SK-N-SH treated with all-trans-retinoic acid at 6 μM for 48 hours (cell line): ENCODE measurements at regions not wholly inside any gene's neighbourhood (a gene's known extent, or its start where the extent isn't known, plus 50 kb on each side); places are given as distances from the start of the nearest gene placed in this dataset.

Source experiments
- ATAC-seq: fragments of 200-7000 bp; cut with Tn5 transposase; 3 replicates; pipeline ENCODE4 v1.9.1; 2020; ENCODE audit warnings: mild to moderate bottlenecking, moderate library complexity
- ARNTL ChIP-seq: fragments of 450-650 bp; formaldehyde crosslinking; IDR thresholded peaks from 2 replicates; pipeline ENCODE4 v1.5.0; 2020; ENCODE audit warnings: low read depth, mild to moderate bottlenecking, moderate library complexity, borderline replicate concordance
- BACH2 ChIP-seq: fragments of 250-450 bp; sonication (Bioruptor Pico); IDR thresholded peaks from 2 replicates; pipeline ENCODE4 v1.9.0; 2021; ENCODE audit warnings: mild to moderate bottlenecking, borderline replicate concordance
- CREB5 ChIP-seq: fragments of 250-450 bp; sonication (Bioruptor Pico); IDR thresholded peaks from 2 replicates; pipeline ENCODE4 v1.5.1; 2020; ENCODE audit warnings: low read depth, mild to moderate bottlenecking, moderate library complexity
- CSDC2 ChIP-seq: fragments of 250-450 bp; sonication (Bioruptor Pico); IDR thresholded peaks from 2 replicates; pipeline ENCODE4 v1.5.0; 2020; ENCODE audit warnings: mild to moderate bottlenecking, moderate library complexity
- CSRNP3 ChIP-seq: fragments of 250-450 bp; sonication (Bioruptor Pico); IDR thresholded peaks from 2 replicates; pipeline ENCODE4 v1.5.1; 2021; ENCODE audit warnings: mild to moderate bottlenecking, moderate library complexity
- ESRRG ChIP-seq: fragments of 250-450 bp; sonication (Bioruptor Pico); IDR thresholded peaks from 2 replicates; pipeline ENCODE4 v1.6.1; 2021; ENCODE audit warnings: mild to moderate bottlenecking
- GLIS3 ChIP-seq: fragments of 250-450 bp; sonication (Bioruptor Pico); IDR thresholded peaks from 2 replicates; pipeline ENCODE4 v1.5.0; 2020; ENCODE audit warnings: mild to moderate bottlenecking, moderate library complexity
- ISL1 ChIP-seq: fragments of 250-450 bp; sonication (Bioruptor Pico); IDR thresholded peaks from 2 replicates; pipeline ENCODE4 v2.1.2; 2022; ENCODE audit warnings: mild to moderate bottlenecking, moderate library complexity
- OSR1 ChIP-seq: fragments of 250-450 bp; sonication (Bioruptor Pico); IDR thresholded peaks from 2 replicates; pipeline ENCODE4 v1.8.0; 2022; ENCODE audit warnings: moderate library complexity, mild to moderate bottlenecking, inconsistent platforms
- PATZ1 ChIP-seq: fragments of 250-450 bp; sonication (Bioruptor Pico); IDR thresholded peaks from 2 replicates; pipeline ENCODE4 v1.8.0; 2020; ENCODE audit warnings: mild to moderate bottlenecking, moderate library complexity, borderline replicate concordance
- PPARA ChIP-seq: fragments of 250-450 bp; sonication (Bioruptor Pico); IDR thresholded peaks from 2 replicates; pipeline ENCODE4 v1.5.0; 2020; ENCODE audit warnings: mild to moderate bottlenecking, borderline replicate concordance
- RARB ChIP-seq: fragments of 250-450 bp; sonication (Bioruptor Pico); IDR thresholded peaks from 2 replicates; pipeline ENCODE4 v1.8.0; 2021; ENCODE audit warnings: mild to moderate bottlenecking, moderate library complexity
- SNAI2 ChIP-seq: fragments of 250-450 bp; sonication (Bioruptor Pico); IDR thresholded peaks from 2 replicates; pipeline ENCODE4 v1.5.0; 2020; ENCODE audit warnings: mild to moderate bottlenecking, moderate library complexity
- TCF4 ChIP-seq: fragments of 250-450 bp; sonication (Bioruptor Pico); IDR thresholded peaks from 2 replicates; pipeline ENCODE4 v1.8.0; 2021; ENCODE audit warnings: mild to moderate bottlenecking, moderate library complexity, borderline replicate concordance
- TOX ChIP-seq: fragments of 250-450 bp; sonication (Bioruptor Pico); IDR thresholded peaks from 2 replicates; pipeline ENCODE4 v1.8.0; 2021; ENCODE audit warnings: mild to moderate bottlenecking, moderate library complexity, borderline replicate concordance
- ZC3H10 ChIP-seq: fragments of 250-450 bp; sonication (Bioruptor Pico); IDR thresholded peaks from 2 replicates; pipeline ENCODE4 v1.5.1; 2021; ENCODE audit warnings: mild to moderate bottlenecking, moderate library complexity
- ZFP3 ChIP-seq: fragments of 250-450 bp; sonication (Bioruptor Pico); IDR thresholded peaks from 2 replicates; pipeline ENCODE4 v1.5.0; 2020; ENCODE audit warnings: mild to moderate bottlenecking, moderate library complexity
- ZFP30 ChIP-seq: fragments of 450-650 bp; formaldehyde crosslinking; IDR thresholded peaks from 2 replicates; pipeline ENCODE4 v1.5.0; 2022; ENCODE audit warnings: mild to moderate bottlenecking, moderate library complexity
- ZNF565 ChIP-seq: fragments of 450-650 bp; formaldehyde crosslinking; conservative IDR thresholded peaks from 2 replicates; pipeline ENCODE4 v1.5.0; 2020; ENCODE audit warnings: low read depth, mild to moderate bottlenecking, moderate library complexity
- ZNF70 ChIP-seq: fragments of 450-650 bp; formaldehyde crosslinking; IDR thresholded peaks from 2 replicates; pipeline ENCODE4 v1.5.0; 2020; ENCODE audit warnings: mild to moderate bottlenecking, moderate library complexity
- ZNF8 ChIP-seq: fragments of 450-650 bp; formaldehyde crosslinking; IDR thresholded peaks from 2 replicates; pipeline ENCODE4 v1.5.0; 2020; ENCODE audit warnings: mild to moderate bottlenecking, moderate library complexity
- TF ChIP-seq, protein P1 (sequence below): fragments of 250-450 bp; sonication (Bioruptor Pico); IDR thresholded peaks from 2 replicates; pipeline ENCODE4 v1.8.0; 2021; ENCODE audit warnings: low read depth, mild to moderate bottlenecking, moderate library complexity, borderline replicate concordance
- TF ChIP-seq, protein P2 (sequence below): fragments of 250-450 bp; sonication (Bioruptor Pico); IDR thresholded peaks from 2 replicates; pipeline ENCODE4 v1.5.0; 2020; ENCODE audit warnings: mild to moderate bottlenecking, moderate library complexity

- ATAC-seq = no peak
- TF ChIP-seq OSR1 (CRISPR knock-in tag) (no peak), RARB (CRISPR knock-in tag) (no peak), ESRRG (no peak), ZNF565 (no peak), PPARA (CRISPR knock-in tag) (no peak), ZNF70 (CRISPR knock-in tag) (no peak), ZC3H10 (CRISPR knock-in tag) (no peak), ISL1 (CRISPR knock-in tag) (no peak)
- TF ChIP-seq, protein P1, sequence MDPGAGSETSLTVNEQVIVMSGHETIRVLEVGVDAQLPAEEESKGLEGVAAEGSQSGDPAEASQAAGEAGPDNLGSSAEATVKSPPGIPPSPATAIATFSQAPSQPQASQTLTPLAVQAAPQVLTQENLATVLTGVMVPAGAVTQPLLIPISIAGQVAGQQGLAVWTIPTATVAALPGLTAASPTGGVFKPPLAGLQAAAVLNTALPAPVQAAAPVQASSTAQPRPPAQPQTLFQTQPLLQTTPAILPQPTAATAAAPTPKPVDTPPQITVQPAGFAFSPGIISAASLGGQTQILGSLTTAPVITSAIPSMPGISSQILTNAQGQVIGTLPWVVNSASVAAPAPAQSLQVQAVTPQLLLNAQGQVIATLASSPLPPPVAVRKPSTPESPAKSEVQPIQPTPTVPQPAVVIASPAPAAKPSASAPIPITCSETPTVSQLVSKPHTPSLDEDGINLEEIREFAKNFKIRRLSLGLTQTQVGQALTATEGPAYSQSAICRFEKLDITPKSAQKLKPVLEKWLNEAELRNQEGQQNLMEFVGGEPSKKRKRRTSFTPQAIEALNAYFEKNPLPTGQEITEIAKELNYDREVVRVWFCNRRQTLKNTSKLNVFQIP (CRISPR knock-in tag) = no peak
These were observed 354.3 kb downstream of the TGFB2 start for GRCh38 chr1:218699421-218699820.

DNA sequence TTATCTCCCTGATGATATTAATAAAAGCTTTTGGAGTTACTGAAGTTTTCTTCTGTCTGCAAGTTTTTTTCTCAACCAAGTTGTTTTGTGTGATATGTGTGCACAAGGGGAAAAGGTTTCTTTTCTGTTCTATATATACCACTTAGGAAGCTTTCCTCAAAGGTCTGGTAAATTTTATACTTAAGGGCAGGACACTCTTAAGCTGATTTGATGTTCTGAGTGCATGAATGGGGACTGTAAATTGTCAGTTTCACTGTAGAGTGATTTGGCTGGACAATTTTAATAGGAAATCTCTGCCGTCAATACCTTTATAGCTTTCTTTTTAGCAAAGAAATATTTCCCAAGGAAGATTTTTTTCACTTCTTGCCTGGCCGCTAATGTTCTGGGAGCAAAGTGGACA is 354.7 kb downstream of the TGFB2 start:
- TF ChIP-seq ISL1 (CRISPR knock-in tag) (no peak), ZFP3 (CRISPR knock-in tag) (no peak), ARNTL (CRISPR knock-in tag) (no peak), ZC3H10 (CRISPR knock-in tag) (no peak), PATZ1 (CRISPR knock-in tag) (no peak), BACH2 (CRISPR knock-in tag) (no peak), ZNF565 (no peak), GLIS3 (CRISPR knock-in tag) (no peak), OSR1 (CRISPR knock-in tag) (no peak), TOX (CRISPR knock-in tag) (no peak), ZNF70 (CRISPR knock-in tag) (no peak), ZNF8 (CRISPR knock-in tag) (no peak), SNAI2 (CRISPR knock-in tag) (no peak), RARB (CRISPR knock-in tag) (no peak)
- peak; percentile 53; the same call in 1 of the 3 replicates for ATAC-seq

DNA sequence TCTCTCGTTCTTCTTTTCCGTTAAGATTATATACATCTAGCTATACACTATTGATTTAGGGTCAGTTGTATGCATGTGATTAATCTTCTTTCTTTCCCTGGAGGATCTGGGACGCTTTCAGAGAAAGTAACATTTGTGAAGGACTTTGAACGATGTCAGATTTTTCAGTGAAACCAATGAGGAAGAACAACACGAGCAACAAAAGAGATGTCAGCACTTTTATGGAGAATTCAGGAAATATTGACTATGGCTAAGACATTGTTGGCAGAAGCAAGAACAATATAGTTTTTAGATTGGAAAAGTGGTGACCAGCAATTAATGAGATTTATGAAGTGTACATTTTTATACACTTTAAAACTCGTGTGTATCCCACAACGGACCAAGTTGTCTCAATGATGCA is 355.5 kb downstream of the TGFB2 start:
- no peak for ATAC-seq
- TF ChIP-seq CSDC2 (CRISPR knock-in tag) = no peak
- no peak for TF ChIP-seq ZNF565
- TF ChIP-seq RARB (CRISPR knock-in tag) = no peak
- no peak for TF ChIP-seq SNAI2 (CRISPR knock-in tag)
- no peak for TF ChIP-seq ZC3H10 (CRISPR knock-in tag)

DNA sequence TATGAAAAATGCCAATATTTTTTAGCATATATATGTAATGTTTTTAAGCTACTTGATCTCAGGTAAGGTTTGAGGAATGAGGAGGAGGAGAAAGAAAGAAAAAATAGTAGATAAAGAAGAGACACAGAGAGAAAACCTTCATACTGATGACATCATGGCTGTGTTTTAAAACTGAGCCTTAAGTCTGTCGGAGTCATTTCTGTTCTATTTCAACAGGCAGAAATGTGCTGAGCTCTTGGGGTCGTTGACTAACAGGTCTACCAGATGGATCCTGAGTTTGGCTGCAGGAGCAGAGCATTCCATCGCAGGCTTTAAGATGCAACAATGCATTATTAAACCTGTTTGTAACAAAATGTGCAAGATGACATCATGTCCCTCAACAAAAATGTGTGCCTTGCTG is 356.0 kb downstream of the TGFB2 start:
- ATAC-seq = no peak
- TF ChIP-seq, protein P2, sequence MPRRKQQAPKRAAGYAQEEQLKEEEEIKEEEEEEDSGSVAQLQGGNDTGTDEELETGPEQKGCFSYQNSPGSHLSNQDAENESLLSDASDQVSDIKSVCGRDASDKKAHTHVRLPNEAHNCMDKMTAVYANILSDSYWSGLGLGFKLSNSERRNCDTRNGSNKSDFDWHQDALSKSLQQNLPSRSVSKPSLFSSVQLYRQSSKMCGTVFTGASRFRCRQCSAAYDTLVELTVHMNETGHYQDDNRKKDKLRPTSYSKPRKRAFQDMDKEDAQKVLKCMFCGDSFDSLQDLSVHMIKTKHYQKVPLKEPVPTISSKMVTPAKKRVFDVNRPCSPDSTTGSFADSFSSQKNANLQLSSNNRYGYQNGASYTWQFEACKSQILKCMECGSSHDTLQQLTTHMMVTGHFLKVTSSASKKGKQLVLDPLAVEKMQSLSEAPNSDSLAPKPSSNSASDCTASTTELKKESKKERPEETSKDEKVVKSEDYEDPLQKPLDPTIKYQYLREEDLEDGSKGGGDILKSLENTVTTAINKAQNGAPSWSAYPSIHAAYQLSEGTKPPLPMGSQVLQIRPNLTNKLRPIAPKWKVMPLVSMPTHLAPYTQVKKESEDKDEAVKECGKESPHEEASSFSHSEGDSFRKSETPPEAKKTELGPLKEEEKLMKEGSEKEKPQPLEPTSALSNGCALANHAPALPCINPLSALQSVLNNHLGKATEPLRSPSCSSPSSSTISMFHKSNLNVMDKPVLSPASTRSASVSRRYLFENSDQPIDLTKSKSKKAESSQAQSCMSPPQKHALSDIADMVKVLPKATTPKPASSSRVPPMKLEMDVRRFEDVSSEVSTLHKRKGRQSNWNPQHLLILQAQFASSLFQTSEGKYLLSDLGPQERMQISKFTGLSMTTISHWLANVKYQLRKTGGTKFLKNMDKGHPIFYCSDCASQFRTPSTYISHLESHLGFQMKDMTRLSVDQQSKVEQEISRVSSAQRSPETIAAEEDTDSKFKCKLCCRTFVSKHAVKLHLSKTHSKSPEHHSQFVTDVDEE (CRISPR knock-in tag) = no peak
- TF ChIP-seq GLIS3 (CRISPR knock-in tag) (no peak), TCF4 (no peak), OSR1 (CRISPR knock-in tag) (no peak), PPARA (CRISPR knock-in tag) (no peak), ZNF8 (CRISPR knock-in tag) (no peak), ZC3H10 (CRISPR knock-in tag) (no peak), ZFP3 (CRISPR knock-in tag) (no peak), CSDC2 (CRISPR knock-in tag) (no peak), ISL1 (CRISPR knock-in tag) (no peak), BACH2 (CRISPR knock-in tag) (no peak), TOX (CRISPR knock-in tag) (no peak), SNAI2 (CRISPR knock-in tag) (no peak), ZFP30 (CRISPR knock-in tag) (no peak), CREB5 (CRISPR knock-in tag) (no peak), ZNF70 (CRISPR knock-in tag) (no peak), ZNF565 (no peak), RARB (CRISPR knock-in tag) (no peak), CSRNP3 (CRISPR knock-in tag) (no peak)
- TF ChIP-seq, protein P1 (CRISPR knock-in tag) = no peak
